ENCODE measurements at regions not wholly inside any gene's neighbourhood (a gene's known extent, or its start where the extent isn't known, plus 50 kb on each side); places are given as distances from the start of the nearest gene placed in this dataset.

DNA sequence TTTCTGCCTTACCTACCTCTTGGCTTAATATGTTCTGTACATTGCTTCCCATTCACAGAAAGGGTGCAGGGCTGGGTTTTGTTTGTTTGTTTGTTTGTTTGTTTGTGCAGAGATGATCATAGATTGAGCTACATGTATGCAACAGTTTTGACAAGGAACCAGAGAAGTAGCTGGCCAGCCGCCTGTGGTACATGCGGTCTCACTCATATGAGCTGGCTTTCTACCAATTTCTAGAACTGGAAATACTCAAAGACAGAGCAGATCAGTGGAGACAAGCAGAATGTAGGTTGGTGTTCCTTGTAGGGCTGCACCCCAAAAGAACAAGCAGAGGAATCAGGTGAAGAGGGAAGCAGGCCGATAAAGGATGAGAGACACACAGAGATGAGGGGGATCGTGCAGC is 502.7 kb downstream of the SOX2 start:
- Histone ChIP-seq H3K4me3 (ENCODE audit: insufficient read depth, low read depth, low read length) (no peak overlapping the region), H3K4me2 (ENCODE audit: low read length) (no peak overlapping the region), H2AFZ (ENCODE audit: low read depth, low read length) (no peak overlapping the region), H3K36me3 (ENCODE audit: insufficient read depth, low read length) (no peaks in the 10 kb centered on the region), H3K79me2 (ENCODE audit: insufficient read depth, low read length) (no peaks in the 10 kb centered on the region), H3K9ac (ENCODE audit: low read length) (no peak overlapping the region), H4K20me1 (ENCODE audit: insufficient read depth, low read length) (no peaks in the 10 kb centered on the region), H3K27ac (ENCODE audit: low read depth, low read length) (no peak overlapping the region), H3K4me1 (ENCODE audit: insufficient read depth, low read length) (peaks cover 16% of the 10 kb centered on the region), H3K9me3 (ENCODE audit: insufficient read depth, low read depth, low read length) (no peaks in the 10 kb centered on the region), H3K27me3 (ENCODE audit: insufficient read depth, low read length) (no peaks in the 10 kb centered on the region)
- TF ChIP-seq CTCF (IDR thresholded peaks at IDR 0.05; ENCODE audit: insufficient read depth, low read depth, low read length) (no peak), EZH2 (IDR thresholded peaks at IDR 0.05; ENCODE audit: insufficient read depth, low read length) (no peak)
- Mint-ChIP-seq H3K27me3 (ENCODE audit: low read depth, unreplicated experiment) (no peaks in the 10 kb centered on the region), H3K9me3 (ENCODE audit: unreplicated experiment) (no peaks in the 10 kb centered on the region), H3K27ac (ENCODE audit: unreplicated experiment) (no peak overlapping the region), H3K4me1 (ENCODE audit: low read depth, unreplicated experiment) (peaks cover 15% of the 10 kb centered on the region), H3K4me3 (ENCODE audit: unreplicated experiment) (no peak overlapping the region), H3K36me3 (ENCODE audit: low read depth, unreplicated experiment) (no peaks in the 10 kb centered on the region)
- DNase-seq (ENCODE audit: low read depth) (no peak), FAIRE-seq (no peak)

GRCh38 chr3:182215881-182216280 is 504.2 kb downstream of the SOX2 start:
- H3K9me3 ChIP-seq (ENCODE audit: insufficient read depth, low read depth, low read length): no peaks in the 10 kb centered on the region
- no peaks in the 10 kb centered on the region for H4K20me1 ChIP-seq (ENCODE audit: insufficient read depth, low read length)
- H3K27me3 ChIP-seq (ENCODE audit: insufficient read depth, low read length): no peaks in the 10 kb centered on the region
- no peaks in the 10 kb centered on the region for H3K27me3 Mint-ChIP-seq (ENCODE audit: low read depth, unreplicated experiment)
- no peaks in the 10 kb centered on the region for H3K9me3 Mint-ChIP-seq (ENCODE audit: unreplicated experiment)
- H3K4me1 ChIP-seq (ENCODE audit: insufficient read depth, low read length): peaks cover 16% of the 10 kb centered on the region
- H3K4me3 Mint-ChIP-seq (ENCODE audit: unreplicated experiment): no peak overlapping the region
- no peak overlapping the region for H3K27ac ChIP-seq (ENCODE audit: low read depth, low read length)
- DNase-seq (ENCODE audit: low read depth) (no peak), FAIRE-seq (no peak)
- H3K4me2 ChIP-seq (ENCODE audit: low read length): no peak overlapping the region
- H2AFZ ChIP-seq (ENCODE audit: low read depth, low read length): no peak overlapping the region
- H3K9ac ChIP-seq (ENCODE audit: low read length): no peak overlapping the region
- no peak for TF ChIP-seq EZH2 (IDR thresholded peaks at IDR 0.05; ENCODE audit: insufficient read depth, low read length)
- TF ChIP-seq CTCF (IDR thresholded peaks at IDR 0.05; ENCODE audit: insufficient read depth, low read depth, low read length): no peak
- H3K36me3 ChIP-seq (ENCODE audit: insufficient read depth, low read length): no peaks in the 10 kb centered on the region
- H3K79me2 ChIP-seq (ENCODE audit: insufficient read depth, low read length): no peaks in the 10 kb centered on the region
- no peak overlapping the region for H3K4me3 ChIP-seq (ENCODE audit: insufficient read depth, low read depth, low read length)
- H3K27ac Mint-ChIP-seq (ENCODE audit: unreplicated experiment): no peak overlapping the region
- no peaks in the 10 kb centered on the region for H3K36me3 Mint-ChIP-seq (ENCODE audit: low read depth, unreplicated experiment)
- H3K4me1 Mint-ChIP-seq (ENCODE audit: low read depth, unreplicated experiment): peaks cover 15% of the 10 kb centered on the region

GRCh38 chr3:182216311-182216970 is 504.7 kb downstream of the SOX2 start:
- Histone ChIP-seq H3K36me3 (ENCODE audit: insufficient read depth, low read length) (no peaks in the 10 kb centered on the region), H3K9me3 (ENCODE audit: insufficient read depth, low read depth, low read length) (no peaks in the 10 kb centered on the region), H3K4me1 (ENCODE audit: insufficient read depth, low read length) (peaks cover 16% of the 10 kb centered on the region), H3K9ac (ENCODE audit: low read length) (no peak overlapping the region), H2AFZ (ENCODE audit: low read depth, low read length) (no peak overlapping the region), H3K4me2 (ENCODE audit: low read length) (no peak overlapping the region), H3K4me3 (ENCODE audit: insufficient read depth, low read depth, low read length) (no peak overlapping the region), H3K27me3 (ENCODE audit: insufficient read depth, low read length) (no peaks in the 10 kb centered on the region), H4K20me1 (ENCODE audit: insufficient read depth, low read length) (no peaks in the 10 kb centered on the region), H3K79me2 (ENCODE audit: insufficient read depth, low read length) (no peaks in the 10 kb centered on the region), H3K27ac (ENCODE audit: low read depth, low read length) (no peak overlapping the region)
- H3K9me3 Mint-ChIP-seq (ENCODE audit: unreplicated experiment): no peaks in the 10 kb centered on the region
- H3K36me3 Mint-ChIP-seq (ENCODE audit: low read depth, unreplicated experiment): no peaks in the 10 kb centered on the region
- no peak for TF ChIP-seq CTCF (IDR thresholded peaks at IDR 0.05; ENCODE audit: insufficient read depth, low read depth, low read length)
- TF ChIP-seq EZH2 (IDR thresholded peaks at IDR 0.05; ENCODE audit: insufficient read depth, low read length): no peak
- DNase-seq (ENCODE audit: low read depth): no peak
- no peak overlapping the region for H3K4me3 Mint-ChIP-seq (ENCODE audit: unreplicated experiment)
- H3K4me1 Mint-ChIP-seq (ENCODE audit: low read depth, unreplicated experiment): peaks cover 12% of the 10 kb centered on the region
- H3K27ac Mint-ChIP-seq (ENCODE audit: unreplicated experiment): no peak overlapping the region
- no peak for FAIRE-seq
- no peaks in the 10 kb centered on the region for H3K27me3 Mint-ChIP-seq (ENCODE audit: low read depth, unreplicated experiment)

All from astrocyte (in vitro differentiated cells and primary cell).